ENCODE measurements at regions not wholly inside any gene's neighbourhood (a gene's known extent, or its start where the extent isn't known, plus 50 kb on each side); places are given as distances from the start of the nearest gene placed in this dataset.
"Not testable (repeated sequence)": the region's sequence is repeated elsewhere in the genome, so short reads cannot be mapped to it uniquely, and the experiment has no call there.

DNA sequence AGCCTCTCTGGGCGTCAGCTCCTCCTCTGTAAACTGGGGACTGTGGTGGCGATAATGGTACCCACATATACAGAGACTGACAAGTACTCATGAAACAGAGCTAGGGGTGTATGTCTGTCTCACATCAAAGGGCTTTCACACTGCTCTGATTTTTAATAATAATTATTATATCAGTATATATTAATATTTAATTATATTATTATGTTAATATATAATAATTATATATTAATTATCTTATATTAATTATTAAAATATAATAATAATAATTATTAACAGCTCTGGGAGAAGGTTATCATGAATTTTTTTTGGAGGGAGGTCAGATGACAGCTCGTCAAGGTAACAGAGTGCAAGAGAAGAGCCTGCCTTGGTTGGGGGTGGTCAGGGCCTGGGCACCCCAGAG, 173.6 kb downstream of the NRN1 start:
- H3K79me2 ChIP-seq (ENCODE audit: insufficient read depth, low read length), result no peaks in the 10 kb centered on the region
- peak overlapping the region in 1 of 3 experiments; percentile 31 for H3K4me3 ChIP-seq (replicated peaks in 1 of 3; ENCODE audit: low read depth in 2 of 3, low read length in 3 of 3)
- no peak overlapping the region for H3K4me2 ChIP-seq (replicated peaks; ENCODE audit: extremely low read depth, low read length, poor library complexity, severe bottlenecking)
- no peaks in the 10 kb centered on the region for H3K36me3 ChIP-seq (replicated peaks in 1 of 2; ENCODE audit: control insufficient read depth in 1 of 2, insufficient read depth in 2 of 2, low read length in 2 of 2)
- no peak overlapping the region for H3K4me3 Mint-ChIP-seq
- no CpG with 5 or more reads among the region's 3 CpGs for WGBS (ENCODE audit: insufficient coverage)
- DNase-seq, result no peak
- intact Hi-C loops (cut with micrococcal nuclease), result no loop called here
- no peaks in the 10 kb centered on the region for H3K36me3 Mint-ChIP-seq
- H3K27me3 Mint-ChIP-seq (ENCODE audit: low read depth in 3 of 3), result peaks cover 8 to 11% (median 9%) of the 10 kb centered on the region in 3 donors
- H3K4me1 Mint-ChIP-seq, result peaks cover 47% of the 10 kb centered on the region
- H3K9me3 Mint-ChIP-seq, result peaks cover 0 to 9% (median 4%) of the 10 kb centered on the region in 7 donors
- H3K27ac ChIP-seq (ENCODE audit: low read depth in 1 of 2, low read length in 2 of 2), result peak overlapping the region; percentile 69 to 82
- TF ChIP-seq, protein P1, sequence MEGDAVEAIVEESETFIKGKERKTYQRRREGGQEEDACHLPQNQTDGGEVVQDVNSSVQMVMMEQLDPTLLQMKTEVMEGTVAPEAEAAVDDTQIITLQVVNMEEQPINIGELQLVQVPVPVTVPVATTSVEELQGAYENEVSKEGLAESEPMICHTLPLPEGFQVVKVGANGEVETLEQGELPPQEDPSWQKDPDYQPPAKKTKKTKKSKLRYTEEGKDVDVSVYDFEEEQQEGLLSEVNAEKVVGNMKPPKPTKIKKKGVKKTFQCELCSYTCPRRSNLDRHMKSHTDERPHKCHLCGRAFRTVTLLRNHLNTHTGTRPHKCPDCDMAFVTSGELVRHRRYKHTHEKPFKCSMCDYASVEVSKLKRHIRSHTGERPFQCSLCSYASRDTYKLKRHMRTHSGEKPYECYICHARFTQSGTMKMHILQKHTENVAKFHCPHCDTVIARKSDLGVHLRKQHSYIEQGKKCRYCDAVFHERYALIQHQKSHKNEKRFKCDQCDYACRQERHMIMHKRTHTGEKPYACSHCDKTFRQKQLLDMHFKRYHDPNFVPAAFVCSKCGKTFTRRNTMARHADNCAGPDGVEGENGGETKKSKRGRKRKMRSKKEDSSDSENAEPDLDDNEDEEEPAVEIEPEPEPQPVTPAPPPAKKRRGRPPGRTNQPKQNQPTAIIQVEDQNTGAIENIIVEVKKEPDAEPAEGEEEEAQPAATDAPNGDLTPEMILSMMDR (IDR thresholded peaks at IDR 0.05), result no peak
- H3K4me1 ChIP-seq (ENCODE audit: control insufficient read depth in 1 of 2, insufficient read depth in 2 of 2, low read length in 2 of 2), result peaks cover 37 to 42% of the 10 kb centered on the region in 2 donors
- H3K27ac Mint-ChIP-seq, result peak overlapping the region; percentile 41 to 94 (median 88)
- no peaks in the 10 kb centered on the region for H4K20me1 ChIP-seq (ENCODE audit: insufficient read depth, low read length)
- H3K27me3 ChIP-seq (ENCODE audit: control insufficient read depth in 2 of 2, insufficient read depth in 2 of 2, low read length in 2 of 2), result no peaks in the 10 kb centered on the region
- no peak overlapping the region for H3K9ac ChIP-seq (ENCODE audit: insufficient read depth, low read length, poor library complexity, severe bottlenecking)
- H3K9me3 ChIP-seq (replicated peaks in 1 of 2; ENCODE audit: control insufficient read depth in 1 of 2, insufficient read depth in 1 of 2, low read length in 2 of 2), result no peaks in the 10 kb centered on the region
- H2AFZ ChIP-seq (ENCODE audit: insufficient read depth, low read depth, low read length, poor library complexity, severe bottlenecking), result peak overlapping the region; percentile 21

- TF ChIP-seq, protein P1 (IDR thresholded peaks at IDR 0.05), result no peak
- no peaks in the 10 kb centered on the region for H4K20me1 ChIP-seq (ENCODE audit: insufficient read depth, low read length)
- H3K36me3 Mint-ChIP-seq, result no peaks in the 10 kb centered on the region
- peak overlapping the region; percentile 69 to 82 for H3K27ac ChIP-seq (ENCODE audit: low read depth in 1 of 2, low read length in 2 of 2)
- peak overlapping the region in 1 of 2 donors; percentile 21 for H3K4me3 Mint-ChIP-seq
- H3K9me3 Mint-ChIP-seq, result peaks cover 0 to 9% (median 4%) of the 10 kb centered on the region in 7 donors
- H3K9ac ChIP-seq (ENCODE audit: insufficient read depth, low read length, poor library complexity, severe bottlenecking), result no peak overlapping the region
- no peak for DNase-seq
- peaks cover 51% of the 10 kb centered on the region for H3K4me1 Mint-ChIP-seq
- no peaks in the 10 kb centered on the region for H3K9me3 ChIP-seq (replicated peaks in 1 of 2; ENCODE audit: control insufficient read depth in 1 of 2, insufficient read depth in 1 of 2, low read length in 2 of 2)
- H2AFZ ChIP-seq (ENCODE audit: insufficient read depth, low read depth, low read length, poor library complexity, severe bottlenecking), result no peak overlapping the region
- 93% methylated on average over 2 of the region's 3 CpGs for WGBS (ENCODE audit: insufficient coverage)
- H3K79me2 ChIP-seq (ENCODE audit: insufficient read depth, low read length), result no peaks in the 10 kb centered on the region
- H3K4me3 ChIP-seq (replicated peaks in 1 of 3; ENCODE audit: low read depth in 2 of 3, low read length in 3 of 3), result peak overlapping the region in 1 of 3 experiments; percentile 31
- H3K27ac Mint-ChIP-seq, result peak overlapping the region; percentile 72 to 94 (median 88)
- H3K27me3 ChIP-seq (ENCODE audit: control insufficient read depth in 2 of 2, insufficient read depth in 2 of 2, low read length in 2 of 2), result no peaks in the 10 kb centered on the region
- intact Hi-C loops (cut with micrococcal nuclease), result no loop called here
- H3K36me3 ChIP-seq (replicated peaks in 1 of 2; ENCODE audit: control insufficient read depth in 1 of 2, insufficient read depth in 2 of 2, low read length in 2 of 2), result no peaks in the 10 kb centered on the region
- peaks cover 42 to 46% of the 10 kb centered on the region in 2 donors for H3K4me1 ChIP-seq (ENCODE audit: control insufficient read depth in 1 of 2, insufficient read depth in 2 of 2, low read length in 2 of 2)
- peaks cover 7 to 11% (median 8%) of the 10 kb centered on the region in 3 donors for H3K27me3 Mint-ChIP-seq (ENCODE audit: low read depth in 3 of 3)
- H3K4me2 ChIP-seq (replicated peaks; ENCODE audit: extremely low read depth, low read length, poor library complexity, severe bottlenecking), result no peak overlapping the region
These were observed 174.1 kb downstream of the NRN1 start for GRCh38 chr6:5832668-5833067.

- Histone ChIP-seq H2AFZ (ENCODE audit: insufficient read depth, low read depth, low read length, poor library complexity, severe bottlenecking) (peak overlapping the region; percentile 50), H3K27ac (ENCODE audit: low read depth in 1 of 2, low read length in 2 of 2) (peak overlapping the region; percentile 51 to 82), H3K4me3 (replicated peaks in 1 of 3; ENCODE audit: low read depth in 2 of 3, low read length in 3 of 3) (peak overlapping the region in 1 of 3 experiments; percentile 34), H3K4me1 (ENCODE audit: control insufficient read depth in 1 of 2, insufficient read depth in 2 of 2, low read length in 2 of 2) (peaks cover 50 to 55% of the 10 kb centered on the region in 2 donors), H3K4me2 (replicated peaks; ENCODE audit: extremely low read depth, low read length, poor library complexity, severe bottlenecking) (peak overlapping the region; percentile 55)
- H3K9ac ChIP-seq (ENCODE audit: insufficient read depth, low read length, poor library complexity, severe bottlenecking); H4K20me1 ChIP-seq (ENCODE audit: insufficient read depth, low read length); H3K36me3 ChIP-seq (replicated peaks in 1 of 2; ENCODE audit: control insufficient read depth in 1 of 2, insufficient read depth in 2 of 2, low read length in 2 of 2); H3K79me2 ChIP-seq (ENCODE audit: insufficient read depth, low read length); H3K36me3 Mint-ChIP-seq; H3K9me3 ChIP-seq (replicated peaks in 1 of 2; ENCODE audit: control insufficient read depth in 1 of 2, insufficient read depth in 1 of 2, low read length in 2 of 2); intact Hi-C loops (cut with micrococcal nuclease); H3K9me3 Mint-ChIP-seq; H3K27me3 Mint-ChIP-seq (ENCODE audit: low read depth in 3 of 3); H3K27me3 ChIP-seq (ENCODE audit: control insufficient read depth in 2 of 2, insufficient read depth in 2 of 2, low read length in 2 of 2): not testable (repeated sequence)
- Mint-ChIP-seq H3K27ac (peak overlapping the region in 6 of 7 donors; percentile 58 to 89 (median 74)), H3K4me3 (peak overlapping the region in 1 of 2 donors; percentile 57), H3K4me1 (peaks cover 60% of the 10 kb centered on the region)
- peak; percentile 53 to 63 (median 54) for DNase-seq
- 20% methylated on average over 6 of the region's 8 CpGs for WGBS (ENCODE audit: insufficient coverage)
These were observed 175.4 kb downstream of the NRN1 start for GRCh38 chr6:5831219-5831862.

All from CD14-positive monocyte (primary cell).